K562 (cell line): ENCODE measurements at regions not wholly inside any gene's neighbourhood (a gene's known extent, or its start where the extent isn't known, plus 50 kb on each side); places are given as distances from the start of the nearest gene placed in this dataset.
"Not testable (repeated sequence)": the region's sequence is repeated elsewhere in the genome, so short reads cannot be mapped to it uniquely, and the experiment has no call there.

Experiments used
- EP300 ChIP-seq: IDR thresholded peaks from 2 replicates; pipeline ENCODE4 v1.6.1; 2012; ENCODE audit warnings: low read length, improper control_type of control experiment
- GABPA ChIP-seq: fragments of 200-800 bp; sonication (Bioruptor generic); conservative IDR thresholded peaks from 2 replicates; pipeline ENCODE4 v1.6.1; 2016; ENCODE audit warnings: low read depth, missing genetic modification characterization, missing compliant biosample characterization
- TF ChIP-seq, protein P1 (sequence below), 3 experiments: IDR thresholded peaks in 2 of 3; conservative IDR thresholded peaks in 1 of 3; 2 replicates each; pipeline ENCODE4 v1.5.1; 2011 to 2012; ENCODE audit warnings: low read length in 3 of 3, mild to moderate bottlenecking in 3 of 3, control low read depth in 2 of 3, improper control_type of control experiment in 1 of 3, inconsistent platforms in 1 of 3, low read depth in 1 of 3, mixed read lengths in 1 of 3, moderate library complexity in 1 of 3; ENCODE audit not compliant: insufficient read depth in 2 of 3
- TF ChIP-seq, protein P2 (sequence below): sonication (generic); formaldehyde crosslinking; IDR thresholded peaks from 2 replicates; pipeline ENCODE4 v1.8.0; 2022; ENCODE audit warnings: mild to moderate bottlenecking, missing genetic modification reagents, borderline replicate concordance

DNA sequence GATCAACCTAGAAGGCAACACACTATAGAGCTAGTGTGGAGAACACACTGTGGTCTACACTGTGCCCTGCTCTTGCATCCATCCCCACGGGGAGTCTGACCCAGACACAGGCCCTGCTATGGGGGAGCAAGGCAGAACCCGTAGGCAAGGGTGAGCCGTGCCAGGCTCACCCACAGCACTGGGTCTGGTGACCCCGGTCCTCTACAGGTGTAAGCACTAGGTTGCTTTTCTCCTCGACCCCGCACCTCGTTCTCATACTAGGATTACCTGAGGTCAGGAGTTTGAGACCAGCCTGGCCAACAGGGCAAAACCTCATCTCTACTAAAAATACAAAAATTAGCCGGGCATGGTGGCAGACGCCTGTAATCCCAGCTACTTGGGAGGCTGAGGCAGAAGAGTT is 286.0 kb downstream of the GOLGA6L6 start:
- TF ChIP-seq EP300; GABPA (tag): not testable (repeated sequence)
- TF ChIP-seq, protein P1, sequence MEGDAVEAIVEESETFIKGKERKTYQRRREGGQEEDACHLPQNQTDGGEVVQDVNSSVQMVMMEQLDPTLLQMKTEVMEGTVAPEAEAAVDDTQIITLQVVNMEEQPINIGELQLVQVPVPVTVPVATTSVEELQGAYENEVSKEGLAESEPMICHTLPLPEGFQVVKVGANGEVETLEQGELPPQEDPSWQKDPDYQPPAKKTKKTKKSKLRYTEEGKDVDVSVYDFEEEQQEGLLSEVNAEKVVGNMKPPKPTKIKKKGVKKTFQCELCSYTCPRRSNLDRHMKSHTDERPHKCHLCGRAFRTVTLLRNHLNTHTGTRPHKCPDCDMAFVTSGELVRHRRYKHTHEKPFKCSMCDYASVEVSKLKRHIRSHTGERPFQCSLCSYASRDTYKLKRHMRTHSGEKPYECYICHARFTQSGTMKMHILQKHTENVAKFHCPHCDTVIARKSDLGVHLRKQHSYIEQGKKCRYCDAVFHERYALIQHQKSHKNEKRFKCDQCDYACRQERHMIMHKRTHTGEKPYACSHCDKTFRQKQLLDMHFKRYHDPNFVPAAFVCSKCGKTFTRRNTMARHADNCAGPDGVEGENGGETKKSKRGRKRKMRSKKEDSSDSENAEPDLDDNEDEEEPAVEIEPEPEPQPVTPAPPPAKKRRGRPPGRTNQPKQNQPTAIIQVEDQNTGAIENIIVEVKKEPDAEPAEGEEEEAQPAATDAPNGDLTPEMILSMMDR (IDR thresholded peaks at IDR 0.05 in 2 of 3, conservative IDR thresholded peaks at IDR 0.05 in 1 of 3; ENCODE audit: insufficient read depth in 2 of 3, low read depth in 1 of 3, low read length in 3 of 3): not testable (repeated sequence)
- TF ChIP-seq, protein P2, sequence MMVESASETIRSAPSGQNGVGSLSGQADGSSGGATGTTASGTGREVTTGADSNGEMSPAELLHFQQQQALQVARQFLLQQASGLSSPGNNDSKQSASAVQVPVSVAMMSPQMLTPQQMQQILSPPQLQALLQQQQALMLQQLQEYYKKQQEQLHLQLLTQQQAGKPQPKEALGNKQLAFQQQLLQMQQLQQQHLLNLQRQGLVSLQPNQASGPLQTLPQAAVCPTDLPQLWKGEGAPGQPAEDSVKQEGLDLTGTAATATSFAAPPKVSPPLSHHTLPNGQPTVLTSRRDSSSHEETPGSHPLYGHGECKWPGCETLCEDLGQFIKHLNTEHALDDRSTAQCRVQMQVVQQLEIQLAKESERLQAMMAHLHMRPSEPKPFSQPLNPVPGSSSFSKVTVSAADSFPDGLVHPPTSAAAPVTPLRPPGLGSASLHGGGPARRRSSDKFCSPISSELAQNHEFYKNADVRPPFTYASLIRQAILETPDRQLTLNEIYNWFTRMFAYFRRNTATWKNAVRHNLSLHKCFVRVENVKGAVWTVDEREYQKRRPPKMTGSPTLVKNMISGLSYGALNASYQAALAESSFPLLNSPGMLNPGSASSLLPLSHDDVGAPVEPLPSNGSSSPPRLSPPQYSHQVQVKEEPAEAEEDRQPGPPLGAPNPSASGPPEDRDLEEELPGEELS (CRISPR knock-in tag): not testable (repeated sequence)
